Mesendoderm (in vitro differentiated cells): ENCODE measurements at regions not wholly inside any gene's neighbourhood (a gene's known extent, or its start where the extent isn't known, plus 50 kb on each side); places are given as distances from the start of the nearest gene placed in this dataset.
"Not testable (repeated sequence)": the region's sequence is repeated elsewhere in the genome, so short reads cannot be mapped to it uniquely, and the experiment has no call there.

Experiments used
- DNase-seq: peaks from one replicate; pipeline ENCODE4 v3.0.0; 2013
- H2AK5ac ChIP-seq: 2 replicates; pipeline ENCODE4 v1.6.1; 2013; ENCODE audit warnings: low read length, inconsistent platforms
- H2BK120ac ChIP-seq: 2 replicates; pipeline ENCODE4 v1.6.1; 2013; ENCODE audit warnings: low read depth, mild to moderate bottlenecking, low read length, moderate library complexity, mixed read lengths
- H2BK15ac ChIP-seq: replicated peaks from 2 replicates; pipeline ENCODE4 v1.6.1; 2013; ENCODE audit warnings: low read depth, mild to moderate bottlenecking, moderate library complexity
- H2BK5ac ChIP-seq: 2 replicates; pipeline ENCODE4 v1.6.1; 2013; ENCODE audit warnings: low read length, inconsistent platforms
- H3K18ac ChIP-seq: 2 replicates; pipeline ENCODE4 v1.6.1; 2013; ENCODE audit warnings: mild to moderate bottlenecking, low read length, mixed read lengths
- H3K23ac ChIP-seq: one replicate; pipeline ENCODE4 v1.6.1; 2013; ENCODE audit warnings: low read length
- H3K27ac ChIP-seq: 2 replicates; pipeline ENCODE4 v1.5.1; 2013; ENCODE audit warnings: low read depth, mild to moderate bottlenecking, inconsistent platforms, low read length, moderate library complexity
- H3K27me3 ChIP-seq: 2 replicates; pipeline ENCODE4 v1.6.1; 2013; ENCODE audit warnings: low read length, control low read depth, mild to moderate bottlenecking, inconsistent platforms; ENCODE audit not compliant: insufficient read depth, poor library complexity
- H3K36me3 ChIP-seq: 2 replicates; pipeline ENCODE4 v1.6.1; 2013; ENCODE audit warnings: low read length, inconsistent platforms; ENCODE audit not compliant: control insufficient read depth, insufficient read depth
- H3K4ac ChIP-seq: one replicate; pipeline ENCODE4 v1.6.1; 2013; ENCODE audit warnings: low read depth, mild to moderate bottlenecking, low read length, moderate library complexity
- H3K4me1 ChIP-seq: 2 replicates; pipeline ENCODE4 v1.6.1; 2013; ENCODE audit warnings: low read depth, low read length, inconsistent platforms; ENCODE audit not compliant: control insufficient read depth
- H3K4me2 ChIP-seq: 2 replicates; pipeline ENCODE4 v1.6.1; 2013; ENCODE audit warnings: low read length
- H3K4me3 ChIP-seq: 2 replicates; pipeline ENCODE4 v1.5.1; 2013; ENCODE audit warnings: mild to moderate bottlenecking, low read length
- H3K56ac ChIP-seq: one replicate; pipeline ENCODE4 v1.6.1; 2013; ENCODE audit warnings: low read length
- H3K79me1 ChIP-seq: 2 replicates; pipeline ENCODE4 v1.6.1; 2013; ENCODE audit warnings: low read length, inconsistent platforms
- H3K79me2 ChIP-seq: 2 replicates; pipeline ENCODE4 v1.6.1; 2013; ENCODE audit warnings: mild to moderate bottlenecking, low read length; ENCODE audit not compliant: control insufficient read depth, insufficient read depth
- H3K9ac ChIP-seq: 2 replicates; pipeline ENCODE4 v1.6.1; 2013; ENCODE audit warnings: low read length, inconsistent platforms
- H4K5ac ChIP-seq: one replicate; pipeline ENCODE4 v1.6.1; 2013; ENCODE audit warnings: low read length
- H4K8ac ChIP-seq: one replicate; pipeline ENCODE4 v1.6.1; 2013; ENCODE audit warnings: low read depth, mild to moderate bottlenecking, control low read depth, low read length, moderate library complexity
- whole genome bisulfite sequencing: extraction: QIAGEN DNeasy Blood & Tissue Kit; methylation state at CpG from one replicate; pipeline ENCODE4 v1.1.7; 2013; ENCODE audit warnings: low lambda C conversion rate, missing lambda C conversion rate; ENCODE audit not compliant: insufficient coverage; ENCODE audit errors: extremely low coverage; 5-methylcytosine and 5-hydroxymethylcytosine counted together

DNA sequence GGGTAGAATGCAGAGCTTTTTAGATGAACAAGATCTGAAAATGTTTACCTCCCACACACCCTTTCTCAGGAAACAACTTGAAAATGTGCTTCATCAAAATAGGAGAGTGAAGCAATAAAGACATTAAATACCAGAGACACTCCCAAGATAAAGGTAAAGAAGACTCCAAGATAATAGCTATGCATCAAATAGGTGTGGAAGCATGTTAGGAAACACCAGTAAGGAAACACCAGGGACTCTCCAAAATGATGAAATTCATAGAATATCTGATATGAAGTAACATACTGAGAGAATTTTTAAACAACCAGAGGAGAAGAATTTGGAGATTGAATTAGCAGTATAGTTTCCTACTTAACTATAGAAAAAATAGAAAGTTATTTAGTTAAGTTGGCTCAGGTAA lies 57.0 kb downstream of the OR10A6 start:
- Histone ChIP-seq H3K79me2 (no peaks in the 10 kb centered on the region), H4K5ac (no peak overlapping the region), H3K36me3 (peaks cover 1% of the 10 kb centered on the region), H3K27me3 (no peaks in the 10 kb centered on the region), H3K79me1 (no peaks in the 10 kb centered on the region), H3K56ac (no peak overlapping the region), H2BK5ac (no peak overlapping the region), H3K23ac (no peak overlapping the region), H3K27ac (no peak overlapping the region), H3K9ac (no peak overlapping the region), H2BK15ac (no peak overlapping the region), H3K4me1 (no peaks in the 10 kb centered on the region), H3K4ac (no peak overlapping the region), H3K18ac (no peak overlapping the region), H2BK120ac (no peak overlapping the region), H2AK5ac (no peak overlapping the region), H3K4me3 (no peak overlapping the region), H3K4me2 (no peak overlapping the region), H4K8ac (no peak overlapping the region)
- no peak for DNase-seq

DNA sequence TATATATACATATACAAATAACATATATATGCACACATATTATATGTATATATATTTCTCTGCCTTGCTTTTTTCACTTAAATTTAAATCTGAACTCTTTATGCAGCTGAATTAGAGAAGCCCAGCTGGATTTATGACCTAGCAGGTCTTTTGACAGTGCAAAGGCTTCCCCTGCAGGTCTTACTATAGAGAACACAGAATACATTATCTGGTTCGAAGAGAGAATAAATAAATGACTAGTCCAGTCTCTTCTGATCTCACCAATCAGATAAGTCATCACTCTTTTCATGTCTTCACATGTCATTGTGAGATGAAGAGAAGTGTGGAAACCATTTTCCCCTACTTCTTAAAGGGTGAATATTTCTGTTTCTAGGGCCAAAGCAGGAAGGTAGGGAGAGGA lies 58.2 kb downstream of the OR10A6 start:
- H3K18ac ChIP-seq = no peak overlapping the region
- H4K5ac ChIP-seq = no peak overlapping the region
- H2BK5ac ChIP-seq = no peak overlapping the region
- H3K27ac ChIP-seq = no peak overlapping the region
- H4K8ac ChIP-seq = no peak overlapping the region
- no peaks in the 10 kb centered on the region for H3K27me3 ChIP-seq
- peaks cover 1% of the 10 kb centered on the region for H3K36me3 ChIP-seq
- H3K4ac ChIP-seq = no peak overlapping the region
- no peak overlapping the region for H3K4me3 ChIP-seq
- H3K9ac ChIP-seq = no peak overlapping the region
- no CpG with 5 or more reads among the region's 1 CpG for WGBS
- H3K79me1 ChIP-seq = no peaks in the 10 kb centered on the region
- H2BK120ac ChIP-seq = no peak overlapping the region
- no peak for DNase-seq
- H3K4me1 ChIP-seq = no peaks in the 10 kb centered on the region
- H2AK5ac ChIP-seq = no peak overlapping the region
- H3K23ac ChIP-seq = no peak overlapping the region
- H3K56ac ChIP-seq = no peak overlapping the region
- H3K79me2 ChIP-seq = no peaks in the 10 kb centered on the region
- H2BK15ac ChIP-seq = no peak overlapping the region
- H3K4me2 ChIP-seq = no peak overlapping the region

DNA sequence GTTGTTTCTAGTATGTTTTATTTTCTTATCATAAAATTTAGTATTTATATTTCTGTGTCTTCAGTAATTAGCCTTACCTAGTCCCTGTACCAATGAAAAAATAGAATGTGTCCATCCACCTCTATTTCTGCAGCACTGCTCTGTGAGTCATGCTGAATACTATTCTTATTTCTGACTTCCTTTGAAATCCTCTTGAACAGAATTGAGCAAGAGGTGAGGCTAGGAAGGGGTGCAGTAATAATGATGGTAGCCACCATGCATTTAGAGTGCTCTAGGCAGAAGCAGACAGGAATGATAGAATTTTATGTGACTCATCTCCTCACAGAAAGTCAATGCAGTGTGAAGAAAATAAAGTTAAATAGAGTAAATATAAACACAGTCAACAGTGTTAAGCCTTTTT lies 60.0 kb downstream of the OR10A6 start:
- no peak overlapping the region for H3K27ac ChIP-seq

DNA sequence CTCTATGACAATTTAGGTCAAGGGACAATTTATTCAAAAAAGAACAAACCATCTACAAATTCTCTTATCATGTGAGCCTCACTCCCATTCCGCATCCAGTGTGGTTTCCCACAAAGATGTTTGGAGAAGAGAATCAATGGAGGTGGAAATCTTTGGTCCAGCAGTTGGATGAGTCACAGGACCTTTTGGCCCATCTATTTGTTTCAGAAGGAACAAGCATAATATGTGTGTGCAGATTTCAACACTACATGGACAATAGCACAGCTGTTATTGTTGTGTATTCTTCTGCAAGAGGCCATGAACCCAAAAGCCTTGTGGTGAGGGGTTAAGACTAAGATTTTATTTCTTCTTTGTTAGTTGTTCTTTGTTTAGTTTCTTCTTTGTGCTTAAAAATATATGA lies 61.6 kb downstream of the OR10A6 start:
- no CpG with 5 or more reads among the region's 1 CpG for WGBS
- H3K23ac ChIP-seq = no peak overlapping the region
- no peaks in the 10 kb centered on the region for H3K79me1 ChIP-seq

More for the DNA sequence above, 60.0 kb downstream of the OR10A6 start:
- Histone ChIP-seq H3K4me3 (no peak overlapping the region), H3K56ac (no peak overlapping the region), H3K23ac (no peak overlapping the region), H4K5ac (no peak overlapping the region), H2BK5ac (no peak overlapping the region), H3K27me3 (no peaks in the 10 kb centered on the region), H2BK120ac (no peak overlapping the region), H3K18ac (no peak overlapping the region), H2AK5ac (no peak overlapping the region), H3K79me1 (no peaks in the 10 kb centered on the region), H3K4ac (no peak overlapping the region), H3K36me3 (peaks cover 1% of the 10 kb centered on the region), H2BK15ac (no peak overlapping the region), H3K9ac (no peak overlapping the region), H3K4me2 (no peak overlapping the region), H4K8ac (no peak overlapping the region), H3K79me2 (no peaks in the 10 kb centered on the region), H3K4me1 (no peaks in the 10 kb centered on the region)
- DNase-seq = no peak

DNA sequence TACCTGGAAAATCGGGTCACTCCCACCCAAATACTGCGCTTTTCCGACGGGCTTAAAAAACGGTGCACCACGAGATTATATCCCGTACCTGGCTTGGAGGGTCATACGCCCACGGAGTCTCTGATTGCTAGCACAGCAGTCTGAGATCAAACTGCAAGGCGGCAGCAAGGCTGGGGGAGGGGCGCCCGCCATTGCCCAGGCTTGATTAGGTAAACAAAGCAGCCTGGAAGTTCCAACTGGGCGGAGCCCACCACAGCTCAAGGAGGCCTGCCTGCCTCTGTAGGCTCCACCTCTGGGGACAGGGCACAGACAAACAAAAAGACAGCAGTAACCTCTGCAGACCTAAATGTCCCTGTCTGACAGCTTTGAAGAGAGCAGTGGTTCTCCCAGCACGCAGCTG lies 64.5 kb upstream of the OR5P2 start:
- H3K27me3 ChIP-seq, H3K79me2 ChIP-seq, H3K18ac ChIP-seq, H3K4me3 ChIP-seq, H3K4me1 ChIP-seq, H3K36me3 ChIP-seq, H3K79me1 ChIP-seq, H3K23ac ChIP-seq, H2BK120ac ChIP-seq, H3K4ac ChIP-seq, H4K8ac ChIP-seq, H3K4me2 ChIP-seq, H2AK5ac ChIP-seq, H2BK15ac ChIP-seq, H2BK5ac ChIP-seq, H3K27ac ChIP-seq, H3K9ac ChIP-seq, H4K5ac ChIP-seq: not testable (repeated sequence)
- no CpG with 5 or more reads among the region's 14 CpGs for WGBS
- H3K56ac ChIP-seq = peak overlapping the region; percentile 25
- DNase-seq = peak; percentile 66

More for the DNA sequence above, 61.6 kb downstream of the OR10A6 start:
- no peak overlapping the region for H3K4me2 ChIP-seq
- no peaks in the 10 kb centered on the region for H3K27me3 ChIP-seq
- no peak overlapping the region for H4K8ac ChIP-seq
- H3K9ac ChIP-seq = no peak overlapping the region
- peaks cover 1% of the 10 kb centered on the region for H3K36me3 ChIP-seq
- no peak overlapping the region for H2BK15ac ChIP-seq
- H3K4ac ChIP-seq = no peak overlapping the region
- no peak overlapping the region for H2AK5ac ChIP-seq
- no peak for DNase-seq
- H3K79me2 ChIP-seq = no peaks in the 10 kb centered on the region
- H3K18ac ChIP-seq = no peak overlapping the region
- H2BK120ac ChIP-seq = no peak overlapping the region
- H3K4me1 ChIP-seq = no peaks in the 10 kb centered on the region
- no peak overlapping the region for H3K56ac ChIP-seq
- H3K4me3 ChIP-seq = no peak overlapping the region
- no peak overlapping the region for H4K5ac ChIP-seq
- no peak overlapping the region for H3K27ac ChIP-seq
- H2BK5ac ChIP-seq = no peak overlapping the region

DNA sequence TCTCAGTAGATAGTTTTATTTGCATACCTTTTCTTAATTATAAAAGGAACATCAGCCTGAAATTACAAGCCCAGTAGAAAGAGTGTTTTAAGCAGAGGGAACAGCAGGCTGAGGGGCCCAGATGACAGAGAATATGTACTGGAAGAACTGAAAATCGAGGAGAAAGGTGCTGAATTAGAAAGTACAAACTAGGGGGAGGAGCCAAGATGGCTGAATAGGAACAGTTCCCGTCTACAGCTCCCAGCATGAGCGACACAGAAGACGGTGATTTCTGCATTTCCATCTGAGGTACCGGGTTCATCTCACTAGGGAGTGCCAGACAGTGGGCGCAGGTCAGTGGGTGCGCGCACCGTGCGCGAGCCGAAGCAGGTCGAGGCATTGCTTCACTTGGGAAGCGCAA lies 64.1 kb upstream of the OR5P2 start:
- H3K4ac ChIP-seq, H2BK120ac ChIP-seq, H3K23ac ChIP-seq, H3K79me1 ChIP-seq, H3K27ac ChIP-seq, H3K18ac ChIP-seq, H3K27me3 ChIP-seq, H3K36me3 ChIP-seq, H3K4me3 ChIP-seq, H4K8ac ChIP-seq, DNase-seq, H3K4me2 ChIP-seq, H2BK5ac ChIP-seq, H2AK5ac ChIP-seq, H2BK15ac ChIP-seq, H4K5ac ChIP-seq, H3K79me2 ChIP-seq, H3K4me1 ChIP-seq, H3K9ac ChIP-seq: not testable (repeated sequence)
- peak overlapping the region; percentile 25 for H3K56ac ChIP-seq
- no CpG with 5 or more reads among the region's 14 CpGs for WGBS
